GM23338 (cell line): ENCODE measurements at regions not wholly inside any gene's neighbourhood (a gene's known extent, or its start where the extent isn't known, plus 50 kb on each side); places are given as distances from the start of the nearest gene placed in this dataset.
A peak's percentile ranks its signal among the peaks of the same experiment; 100 is the strongest.

Experiments
- ATAC-seq: fragments of 200-7000 bp; cut with Tn5 transposase; 3 replicates; pipeline ENCODE4 v1.9.1; 2020
- DNase-seq: peaks from one replicate; pipeline ENCODE4 v3.0.0-alpha.2; 2015; ENCODE audit warnings: low spot score
- H2AFZ ChIP-seq: fragments of 200-600 bp; sonication (generic); 2 replicates; pipeline ENCODE4 v1.8.0; 2016; ENCODE audit warnings: antibody characterized with exemption, mild to moderate bottlenecking, moderate library complexity
- H3F3A ChIP-seq: fragments of 200-600 bp; sonication (generic); replicated peaks from 2 replicates; pipeline ENCODE4 v1.8.0; 2017; ENCODE audit warnings: antibody characterized with exemption, mixed run types, low read depth
- H3K27ac ChIP-seq: fragments of 200-600 bp; sonication (generic); 2 replicates; pipeline ENCODE4 v1.6.1; 2016; ENCODE audit warnings: low read depth
- H3K27me3 ChIP-seq: fragments of 200-600 bp; sonication (generic); 2 replicates; pipeline ENCODE4 v1.8.0; 2016; ENCODE audit warnings: mild to moderate bottlenecking, mixed run types, moderate library complexity; ENCODE audit not compliant: insufficient read depth
- H3K36me3 ChIP-seq: fragments of 200-600 bp; sonication (generic); 2 replicates; pipeline ENCODE4 v1.8.0; 2016; ENCODE audit warnings: mild to moderate bottlenecking; ENCODE audit not compliant: insufficient read depth
- H3K4me1 ChIP-seq: fragments of 200-600 bp; sonication (generic); 2 replicates; pipeline ENCODE4 v1.8.0; 2016; ENCODE audit warnings: mild to moderate bottlenecking, moderate library complexity; ENCODE audit not compliant: insufficient read depth
- H3K4me2 ChIP-seq: fragments of 200-600 bp; sonication (generic); 2 replicates; pipeline ENCODE4 v1.7.1; 2017; ENCODE audit warnings: mixed run types
- H3K4me3 ChIP-seq: fragments of 200-600 bp; sonication (generic); 2 replicates; pipeline ENCODE4 v1.6.1; 2016; ENCODE audit warnings: mixed run types
- H3K79me2 ChIP-seq: fragments of 200-600 bp; sonication (generic); replicated peaks from 2 replicates; pipeline ENCODE4 v1.8.0; 2017; ENCODE audit warnings: mild to moderate bottlenecking; ENCODE audit not compliant: insufficient read depth
- H3K9me2 ChIP-seq: fragments of 200-600 bp; sonication (generic); 2 replicates; pipeline ENCODE4 v1.8.0; 2017; ENCODE audit not compliant: insufficient read depth
- H4K20me1 ChIP-seq: fragments of 200-600 bp; sonication (generic); replicated peaks from 2 replicates; pipeline ENCODE4 v1.8.0; 2017; ENCODE audit warnings: mild to moderate bottlenecking; ENCODE audit not compliant: insufficient read depth
- H3K27ac Mint-ChIP-seq: 2 replicates; pipeline ENCODE4 v1.8.0; 2020; ENCODE audit warnings: inconsistent platforms, mild to moderate bottlenecking, moderate library complexity, mixed read lengths
- H3K27me3 Mint-ChIP-seq: 3 replicates; pipeline ENCODE4 v1.8.0; 2022; ENCODE audit warnings: low read depth, mild to moderate bottlenecking, moderate library complexity, mixed read lengths, inconsistent platforms; ENCODE audit not compliant: insufficient read depth, poor library complexity
- H3K36me3 Mint-ChIP-seq: 3 replicates; pipeline ENCODE4 v1.8.0; 2021; ENCODE audit warnings: low read depth, mild to moderate bottlenecking, inconsistent platforms, moderate library complexity, mixed read lengths
- H3K4me1 Mint-ChIP-seq: 3 replicates; pipeline ENCODE4 v1.8.0; 2020; ENCODE audit warnings: mild to moderate bottlenecking, inconsistent platforms, mixed read lengths
- H3K4me3 Mint-ChIP-seq: 3 replicates; pipeline ENCODE4 v1.8.0; 2021; ENCODE audit warnings: moderate library complexity, mild to moderate bottlenecking, inconsistent platforms, mixed read lengths
- H3K9me3 Mint-ChIP-seq: 3 replicates; pipeline ENCODE4 v1.8.0; 2020; ENCODE audit warnings: moderate library complexity, mild to moderate bottlenecking, inconsistent platforms, mixed read lengths
- CREB1 ChIP-seq: fragments of 250-450 bp; sonication (Bioruptor Pico); IDR thresholded peaks from 2 replicates; pipeline ENCODE4 v1.5.0; 2020; ENCODE audit warnings: low read depth, mild to moderate bottlenecking, moderate library complexity
- CTCF ChIP-seq, 2 experiments: fragments of 200-600 bp in 1 of 2; sonication (generic) in 1 of 2; conservative IDR thresholded peaks; 2 replicates each; pipeline versions ENCODE4 v1.5.1 to v1.6.1; 2016 to 2017; ENCODE audit warnings: antibody characterized with exemption in 2 of 2, low read depth in 2 of 2, mild to moderate bottlenecking in 2 of 2, moderate library complexity in 1 of 2
- EZH2 ChIP-seq: fragments of 200-600 bp; sonication (generic); IDR thresholded peaks from one replicate; pipeline ENCODE4 v1.8.0; 2017; ENCODE audit warnings: antibody characterized with exemption, mild to moderate bottlenecking, low read depth; ENCODE audit not compliant: unreplicated experiment
- JUNB ChIP-seq: IDR thresholded peaks from one replicate; pipeline ENCODE4 v1.6.1; 2016; ENCODE audit warnings: antibody characterized with exemption; ENCODE audit not compliant: unreplicated experiment
- POLR2AphosphoS5 ChIP-seq: IDR thresholded peaks from 2 replicates; pipeline ENCODE4 v1.6.1; 2016; ENCODE audit warnings: antibody characterized with exemption, low read depth
- ZNF114 ChIP-seq: fragments of 250-450 bp; sonication (Bioruptor Pico); IDR thresholded peaks from 2 replicates; pipeline ENCODE4 v1.5.0; 2020; ENCODE audit warnings: mild to moderate bottlenecking, moderate library complexity
- ZNF462 ChIP-seq: fragments of 250-450 bp; sonication (Bioruptor Pico); IDR thresholded peaks from 2 replicates; pipeline ENCODE4 v1.5.0; 2020; ENCODE audit warnings: mild to moderate bottlenecking, moderate library complexity
- TF ChIP-seq, protein P1 (sequence below): IDR thresholded peaks from 2 replicates; pipeline ENCODE4 v1.6.1; 2016; ENCODE audit warnings: antibody characterized with exemption

DNA sequence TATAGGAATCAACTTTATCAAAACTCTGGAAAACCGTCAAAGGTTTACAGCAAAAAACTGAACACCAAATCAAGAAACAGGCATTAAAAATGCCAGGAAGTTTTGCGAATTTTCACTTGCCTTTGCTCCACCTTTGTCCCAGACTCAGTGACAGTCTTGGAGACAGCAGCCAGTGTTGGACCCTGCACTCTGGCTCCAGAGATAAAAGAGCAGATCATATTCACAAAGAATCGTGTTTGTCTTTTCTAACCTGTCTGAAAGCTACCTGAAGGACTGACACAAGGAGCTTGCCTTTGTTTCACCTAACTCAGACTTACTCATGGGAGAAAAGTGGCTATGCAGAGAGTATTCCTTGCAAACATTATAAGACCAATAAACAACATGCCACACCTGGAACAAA is 74.0 kb upstream of the TCF12 start:
- Histone ChIP-seq H3K27ac (no peak overlapping the region), H2AFZ (peak overlapping the region; percentile 25; the same call in 1 of the 2 replicates), H3F3A (no peaks in the 10 kb centered on the region), H3K9me2 (no peaks in the 10 kb centered on the region), H3K36me3 (no peaks in the 10 kb centered on the region), H3K27me3 (no peaks in the 10 kb centered on the region), H3K79me2 (no peaks in the 10 kb centered on the region), H3K4me3 (no peak overlapping the region), H4K20me1 (no peaks in the 10 kb centered on the region), H3K4me1 (no peaks in the 10 kb centered on the region), H3K4me2 (no peak overlapping the region)
- Mint-ChIP-seq H3K27me3 (peaks cover 2% of the 10 kb centered on the region), H3K4me1 (peaks cover 3% of the 10 kb centered on the region), H3K4me3 (no peak overlapping the region), H3K36me3 (no peaks in the 10 kb centered on the region), H3K9me3 (no peaks in the 10 kb centered on the region), H3K27ac (no peak overlapping the region)
- DNase-seq, result no peak
- no peak for ATAC-seq
- no peak for TF ChIP-seq JUNB
- no peak for TF ChIP-seq EZH2
- TF ChIP-seq, protein P1, sequence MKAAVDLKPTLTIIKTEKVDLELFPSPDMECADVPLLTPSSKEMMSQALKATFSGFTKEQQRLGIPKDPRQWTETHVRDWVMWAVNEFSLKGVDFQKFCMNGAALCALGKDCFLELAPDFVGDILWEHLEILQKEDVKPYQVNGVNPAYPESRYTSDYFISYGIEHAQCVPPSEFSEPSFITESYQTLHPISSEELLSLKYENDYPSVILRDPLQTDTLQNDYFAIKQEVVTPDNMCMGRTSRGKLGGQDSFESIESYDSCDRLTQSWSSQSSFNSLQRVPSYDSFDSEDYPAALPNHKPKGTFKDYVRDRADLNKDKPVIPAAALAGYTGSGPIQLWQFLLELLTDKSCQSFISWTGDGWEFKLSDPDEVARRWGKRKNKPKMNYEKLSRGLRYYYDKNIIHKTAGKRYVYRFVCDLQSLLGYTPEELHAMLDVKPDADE, result no peak
- no peak for TF ChIP-seq ZNF462 (CRISPR knock-in tag)
- TF ChIP-seq ZNF114 (CRISPR knock-in tag), result no peak
- no peak for TF ChIP-seq CTCF (conservative IDR thresholded peaks at IDR 0.05; ENCODE audit: low read depth in 2 of 2)
- no peak for TF ChIP-seq CREB1 (CRISPR knock-in tag)
- no peak for TF ChIP-seq POLR2AphosphoS5
